Peyer's patch (tissue), 4 donors: ENCODE measurements at regions not wholly inside any gene's neighbourhood (a gene's known extent, or its start where the extent isn't known, plus 50 kb on each side); places are given as distances from the start of the nearest gene placed in this dataset.

ENCODE experiments used
- DNase-seq, 3 donors: peaks; one replicate each; pipeline ENCODE4 v3.0.0-alpha.2; 2017 to 2019
- H3K27ac ChIP-seq, 4 donors: fragments of 200-600 bp; sonication (generic); one replicate each; pipeline ENCODE4 v1.5.1; 2016 to 2019
- H3K27me3 ChIP-seq, 2 donors: fragments of 200-600 bp; sonication (generic); one replicate each; pipeline ENCODE4 v1.5.1; 2019
- H3K36me3 ChIP-seq, 3 donors: fragments of 200-600 bp; sonication (generic); one replicate each; pipeline ENCODE4 v1.5.1; 2016 to 2019
- H3K4me1 ChIP-seq, 4 donors: fragments of 200-600 bp; sonication (generic); one replicate each; pipeline ENCODE4 v1.5.1; 2016 to 2019
- H3K4me3 ChIP-seq, 4 donors: fragments of 200-600 bp; sonication (generic); 1 replicate in 3 of 4; 2 replicates in 1 of 4; pipeline ENCODE4 v1.5.1; 2016 to 2019; ENCODE audit warnings: mild to moderate bottlenecking in 1 of 4
- H3K9me3 ChIP-seq, 4 donors: fragments of 200-600 bp; sonication (generic); one replicate each; pipeline ENCODE4 v1.5.1; 2016 to 2019; ENCODE audit warnings: mild to moderate bottlenecking in 1 of 4
- CTCF ChIP-seq, 6 experiments: fragments of 450-650 bp in 4 of 6; fragments of 200-600 bp in 2 of 6; sonication (generic) in 1 of 6; IDR thresholded peaks; one replicate each; pipeline ENCODE4 v1.5.1; 2017 to 2019; ENCODE audit warnings: antibody characterized with exemption in 6 of 6, mild to moderate bottlenecking in 3 of 6, moderate library complexity in 1 of 6
- POLR2A ChIP-seq, 2 donors: fragments of 450-650 bp; IDR thresholded peaks; one replicate each; pipeline ENCODE4 v1.5.1; 2017; ENCODE audit warnings: antibody characterized with exemption in 2 of 2, mild to moderate bottlenecking in 2 of 2, moderate library complexity in 2 of 2

- H3K4me1 ChIP-seq: no peaks in the 10 kb centered on the region
- H3K27me3 ChIP-seq: no peaks in the 10 kb centered on the region
- no peak for DNase-seq
- H3K27ac ChIP-seq: no peak overlapping the region
- TF ChIP-seq CTCF (IDR thresholded peaks at IDR 0.05) (no peak), POLR2A (IDR thresholded peaks at IDR 0.05) (no peak)
- H3K36me3 ChIP-seq: no peaks in the 10 kb centered on the region
- H3K9me3 ChIP-seq: no peaks in the 10 kb centered on the region
- no peak overlapping the region for H3K4me3 ChIP-seq
Observed at GRCh38 chr5:57939771-57940170, 457.2 kb upstream of the ACTBL2 start.

GRCh38 chr5:57939335-57939734, 456.7 kb upstream of the ACTBL2 start:
- H3K27me3 ChIP-seq: no peaks in the 10 kb centered on the region
- no peaks in the 10 kb centered on the region for H3K9me3 ChIP-seq
- no peak for DNase-seq
- no peaks in the 10 kb centered on the region for H3K4me1 ChIP-seq
- no peak overlapping the region for H3K4me3 ChIP-seq
- H3K27ac ChIP-seq: no peak overlapping the region
- TF ChIP-seq CTCF (IDR thresholded peaks at IDR 0.05) (no peak), POLR2A (IDR thresholded peaks at IDR 0.05) (no peak)
- H3K36me3 ChIP-seq: no peaks in the 10 kb centered on the region

GRCh38 chr5:57938174-57938557, 455.6 kb upstream of the ACTBL2 start:
- H3K27me3 ChIP-seq: no peaks in the 10 kb centered on the region
- H3K4me1 ChIP-seq: no peaks in the 10 kb centered on the region
- H3K27ac ChIP-seq: no peak overlapping the region
- no peak overlapping the region for H3K4me3 ChIP-seq
- DNase-seq: no peak
- no peaks in the 10 kb centered on the region for H3K36me3 ChIP-seq
- H3K9me3 ChIP-seq: no peaks in the 10 kb centered on the region
- TF ChIP-seq CTCF (IDR thresholded peaks at IDR 0.05) (no peak), POLR2A (IDR thresholded peaks at IDR 0.05) (no peak)

- Histone ChIP-seq H3K27ac (no peak overlapping the region), H3K4me1 (no peaks in the 10 kb centered on the region), H3K4me3 (no peak overlapping the region), H3K9me3 (no peaks in the 10 kb centered on the region), H3K27me3 (no peaks in the 10 kb centered on the region), H3K36me3 (no peaks in the 10 kb centered on the region)
- no peak for DNase-seq
- no peak for TF ChIP-seq POLR2A (IDR thresholded peaks at IDR 0.05)
- no peak for TF ChIP-seq CTCF (IDR thresholded peaks at IDR 0.05)
Observed at GRCh38 chr5:57937501-57938173, 455.0 kb upstream of the ACTBL2 start.

- Histone ChIP-seq H3K9me3 (no peaks in the 10 kb centered on the region), H3K27me3 (no peaks in the 10 kb centered on the region), H3K27ac (no peak overlapping the region), H3K36me3 (no peaks in the 10 kb centered on the region), H3K4me1 (no peaks in the 10 kb centered on the region), H3K4me3 (no peak overlapping the region)
- TF ChIP-seq POLR2A (IDR thresholded peaks at IDR 0.05) (no peak), CTCF (IDR thresholded peaks at IDR 0.05) (no peak)
- DNase-seq: no peak
Observed at GRCh38 chr5:57937025-57937424, 454.4 kb upstream of the ACTBL2 start.

GRCh38 chr5:57932761-57933160, 450.1 kb upstream of the ACTBL2 start:
- TF ChIP-seq POLR2A (IDR thresholded peaks at IDR 0.05) (no peak), CTCF (IDR thresholded peaks at IDR 0.05) (no peak)
- Histone ChIP-seq H3K4me1 (no peaks in the 10 kb centered on the region), H3K36me3 (no peaks in the 10 kb centered on the region), H3K9me3 (no peaks in the 10 kb centered on the region), H3K27me3 (no peaks in the 10 kb centered on the region), H3K27ac (no peak overlapping the region), H3K4me3 (no peak overlapping the region)
- DNase-seq: no peak
